ENCODE measurements at regions not wholly inside any gene's neighbourhood (a gene's known extent, or its start where the extent isn't known, plus 50 kb on each side); places are given as distances from the start of the nearest gene placed in this dataset.

GRCh38 chr4:63211375-63211774 is 1197.9 kb downstream of the TECRL start:
- TF ChIP-seq CTCF (conservative IDR thresholded peaks at IDR 0.05; ENCODE audit: low read depth, low read length) (no peak), ELK1 (IDR thresholded peaks at IDR 0.05; ENCODE audit: borderline replicate concordance, low read depth, low read length) (no peak), MAFK (IDR thresholded peaks at IDR 0.05; ENCODE audit: low read depth, low read length) (no peak), POLR2A (IDR thresholded peaks at IDR 0.05; ENCODE audit: low read depth, low read length) (no peak), MXI1 (IDR thresholded peaks at IDR 0.05; ENCODE audit: borderline replicate concordance, low read depth, low read length) (no peak), CEBPB (IDR thresholded peaks at IDR 0.05; ENCODE audit: low read depth, low read length) (no peak), BHLHE40 (IDR thresholded peaks at IDR 0.05; ENCODE audit: low read depth, low read length) (no peak), MAZ (IDR thresholded peaks at IDR 0.05; ENCODE audit: borderline replicate concordance, low read depth, low read length) (no peak), USF2 (IDR thresholded peaks at IDR 0.05; ENCODE audit: low read depth, low read length) (no peak), FOS (IDR thresholded peaks at IDR 0.05; ENCODE audit: low read depth, low read length) (no peak), RFX5 (IDR thresholded peaks at IDR 0.05; ENCODE audit: low read depth, low read length) (no peak), SMC3 (IDR thresholded peaks at IDR 0.05; ENCODE audit: low read depth, low read length) (no peak)

Data from IMR-90 (cell line).